Endothelial cell of umbilical vein (primary cell): ENCODE measurements at regions not wholly inside any gene's neighbourhood (a gene's known extent, or its start where the extent isn't known, plus 50 kb on each side); places are given as distances from the start of the nearest gene placed in this dataset.

Experiments
- EZH2 ChIP-seq: IDR thresholded peaks from 2 replicates; pipeline ENCODE4 v1.6.1; 2012; ENCODE audit warnings: borderline replicate concordance, low read depth, mild to moderate bottlenecking, moderate library complexity, low read length, inconsistent platforms; ENCODE audit not compliant: severe bottlenecking
- FOS ChIP-seq: IDR thresholded peaks from 2 replicates; pipeline ENCODE4 v1.6.1; 2011; ENCODE audit warnings: mild to moderate bottlenecking, low read length, moderate library complexity, borderline replicate concordance; ENCODE audit not compliant: insufficient read depth
- GATA2 ChIP-seq: IDR thresholded peaks from 2 replicates; pipeline ENCODE4 v1.7.0; 2011; ENCODE audit warnings: low read depth, mild to moderate bottlenecking, moderate library complexity, mixed read lengths, low read length; ENCODE audit not compliant: insufficient read length, insufficient read depth
- JUN ChIP-seq: IDR thresholded peaks from 2 replicates; pipeline ENCODE4 v1.6.1; 2011; ENCODE audit warnings: borderline replicate concordance, low read depth; ENCODE audit not compliant: insufficient read length, insufficient read depth
- MAX ChIP-seq: IDR thresholded peaks from 2 replicates; pipeline ENCODE4 v1.6.1; 2011; ENCODE audit not compliant: insufficient read depth, insufficient read length
- MYC ChIP-seq: IDR thresholded peaks from one replicate; pipeline ENCODE4 v1.6.1; 2011; ENCODE audit warnings: mild to moderate bottlenecking, low read depth, low read length
- POLR2A ChIP-seq: IDR thresholded peaks from 2 replicates; pipeline ENCODE4 v1.6.1; 2012; ENCODE audit warnings: low read depth, mild to moderate bottlenecking, control low read depth, low read length
- POLR2AphosphoS5 ChIP-seq: IDR thresholded peaks from 2 replicates; pipeline ENCODE4 v1.6.1; 2012; ENCODE audit warnings: low read depth, mild to moderate bottlenecking, control low read depth, low read length, moderate library complexity; ENCODE audit not compliant: insufficient read depth
- TF ChIP-seq, protein P1 (sequence below), 2 donors: IDR thresholded peaks; 1 replicate in 1 of 2; 2 replicates in 1 of 2; pipeline ENCODE4 v1.5.1; 2011; ENCODE audit warnings: low read length in 2 of 2, mild to moderate bottlenecking in 2 of 2, moderate library complexity in 2 of 2, control low read depth in 1 of 2, inconsistent platforms in 1 of 2, low read depth in 1 of 2; ENCODE audit not compliant: insufficient read depth in 1 of 2; ENCODE audit errors: extremely low read depth in 1 of 2

DNA sequence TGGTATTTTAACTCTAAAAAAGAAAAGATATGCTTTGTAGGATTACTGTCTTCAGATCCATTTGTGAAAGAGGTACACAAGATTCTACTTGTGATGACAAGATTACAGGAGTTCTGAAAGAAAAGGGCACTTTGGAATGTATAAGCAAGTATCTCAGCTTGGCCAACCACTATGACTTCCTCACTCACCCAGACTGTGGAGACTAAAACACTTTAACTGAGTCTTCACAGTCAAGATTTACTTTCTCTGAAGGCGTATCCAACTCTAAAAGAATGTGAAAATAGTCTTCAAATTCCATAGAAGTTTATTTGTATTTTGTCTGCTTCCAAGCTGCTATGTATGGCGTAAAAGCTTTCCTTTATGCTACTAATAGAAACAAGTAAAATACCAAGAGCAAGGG, 76.1 kb upstream of the SRRM3 start:
- TF ChIP-seq, protein P1, sequence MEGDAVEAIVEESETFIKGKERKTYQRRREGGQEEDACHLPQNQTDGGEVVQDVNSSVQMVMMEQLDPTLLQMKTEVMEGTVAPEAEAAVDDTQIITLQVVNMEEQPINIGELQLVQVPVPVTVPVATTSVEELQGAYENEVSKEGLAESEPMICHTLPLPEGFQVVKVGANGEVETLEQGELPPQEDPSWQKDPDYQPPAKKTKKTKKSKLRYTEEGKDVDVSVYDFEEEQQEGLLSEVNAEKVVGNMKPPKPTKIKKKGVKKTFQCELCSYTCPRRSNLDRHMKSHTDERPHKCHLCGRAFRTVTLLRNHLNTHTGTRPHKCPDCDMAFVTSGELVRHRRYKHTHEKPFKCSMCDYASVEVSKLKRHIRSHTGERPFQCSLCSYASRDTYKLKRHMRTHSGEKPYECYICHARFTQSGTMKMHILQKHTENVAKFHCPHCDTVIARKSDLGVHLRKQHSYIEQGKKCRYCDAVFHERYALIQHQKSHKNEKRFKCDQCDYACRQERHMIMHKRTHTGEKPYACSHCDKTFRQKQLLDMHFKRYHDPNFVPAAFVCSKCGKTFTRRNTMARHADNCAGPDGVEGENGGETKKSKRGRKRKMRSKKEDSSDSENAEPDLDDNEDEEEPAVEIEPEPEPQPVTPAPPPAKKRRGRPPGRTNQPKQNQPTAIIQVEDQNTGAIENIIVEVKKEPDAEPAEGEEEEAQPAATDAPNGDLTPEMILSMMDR (IDR thresholded peaks at IDR 0.05; ENCODE audit: extremely low read depth in 1 of 2, insufficient read depth in 1 of 2, low read depth in 1 of 2, low read length in 2 of 2) = no peak
- TF ChIP-seq POLR2AphosphoS5 = no peak
- no peak for TF ChIP-seq MYC
- no peak for TF ChIP-seq POLR2A
- no peak for TF ChIP-seq EZH2
- no peak for TF ChIP-seq JUN
- TF ChIP-seq MAX = no peak
- no peak for TF ChIP-seq FOS
- TF ChIP-seq GATA2 = no peak
